ENCODE measurements at regions not wholly inside any gene's neighbourhood (a gene's known extent, or its start where the extent isn't known, plus 50 kb on each side); places are given as distances from the start of the nearest gene placed in this dataset.

GRCh38 chr9:129337336-129338140, 159.5 kb upstream of the IER5L start:
- no peak overlapping the region for H3K27ac ChIP-seq
- TF ChIP-seq ZFX (IDR thresholded peaks at IDR 0.05; ENCODE audit: borderline replicate concordance) (no peak), CTCF (IDR thresholded peaks at IDR 0.05) (no peak)

GRCh38 chr9:129336601-129337331, 158.7 kb upstream of the IER5L start:
- TF ChIP-seq ZFX (IDR thresholded peaks at IDR 0.05; ENCODE audit: borderline replicate concordance) (no peak), CTCF (IDR thresholded peaks at IDR 0.05) (no peak)
- peak overlapping the region; percentile 83 for H3K27ac ChIP-seq

GRCh38 chr9:129336130-129336528, 158.1 kb upstream of the IER5L start:
- H3K27ac ChIP-seq = peak overlapping the region; percentile 83
- TF ChIP-seq ZFX (IDR thresholded peaks at IDR 0.05; ENCODE audit: borderline replicate concordance) (no peak), CTCF (IDR thresholded peaks at IDR 0.05) (no peak)

- peak overlapping the region; percentile 83 for H3K27ac ChIP-seq
- TF ChIP-seq ZFX (IDR thresholded peaks at IDR 0.05; ENCODE audit: borderline replicate concordance) = no peak
- no peak for TF ChIP-seq CTCF (IDR thresholded peaks at IDR 0.05)
These were observed 157.5 kb upstream of the IER5L start for GRCh38 chr9:129335464-129336129.

GRCh38 chr9:129334105-129334935, 156.3 kb upstream of the IER5L start:
- H3K27ac ChIP-seq = peak overlapping the region; percentile 83
- TF ChIP-seq CTCF (IDR thresholded peaks at IDR 0.05) (peak; percentile 14; the same call in 1 of the 2 replicates), ZFX (IDR thresholded peaks at IDR 0.05; ENCODE audit: borderline replicate concordance) (no peak)

GRCh38 chr9:129333617-129334104, 155.6 kb upstream of the IER5L start:
- H3K27ac ChIP-seq = peak overlapping the region; percentile 83
- TF ChIP-seq CTCF (IDR thresholded peaks at IDR 0.05) (no peak), ZFX (IDR thresholded peaks at IDR 0.05; ENCODE audit: borderline replicate concordance) (no peak)

All from 22Rv1 (cell line).